HepG2 (cell line): ENCODE measurements at regions not wholly inside any gene's neighbourhood (a gene's known extent, or its start where the extent isn't known, plus 50 kb on each side); places are given as distances from the start of the nearest gene placed in this dataset.
"Not testable (repeated sequence)": the region's sequence is repeated elsewhere in the genome, so short reads cannot be mapped to it uniquely, and the experiment has no call there.

ENCODE experiments used
- ATAC-seq: fragments of 200-7000 bp; cut with Tn5 transposase; 3 replicates; pipeline ENCODE4 v1.9.1; 2020; ENCODE audit warnings: mild to moderate bottlenecking, moderate library complexity
- BruUV-seq: library from RNA; stranded (reverse); fragments of 400-500 nt; replicated peaks from 2 replicates; lab custom pipeline; 2021; lab: Mats Ljungman, UMichigan
- CTCF ChIA-PET: fragments of 300-600 bp; formaldehyde crosslinking; extraction: SDS; loops from one replicate; lab custom pipeline; 2021; ENCODE audit warnings: low total read pairs, inconsistent platforms, low intra/inter-chr PET ratio; lab: Yijun Ruan, JAX
- POLR2A ChIA-PET: fragments of 350-600 bp; sonication (Branson Sonifier 250); formaldehyde crosslinking; loops from one replicate; lab custom pipeline; 2020; ENCODE audit warnings: antibody characterized with exemption, inconsistent platforms; lab: Yijun Ruan, JAX
- DNase-seq: peaks from one replicate; pipeline ENCODE4 v3.0.0-alpha.2; 2015; ENCODE audit warnings: low spot score
- FAIRE-seq: peaks from 3 replicates; lab custom pipeline; 2011; peaks lifted over from hg19 to GRCh38; lab: Jason Lieb, UNC
- H2AFZ ChIP-seq: one replicate; pipeline ENCODE4 v1.6.1; 2011; ENCODE audit warnings: low read length, inconsistent platforms
- H3K27ac ChIP-seq: fragments of 300-600 bp; 3 replicates; pipeline ENCODE4 v1.8.0; 2011; ENCODE audit warnings: mixed run types, mild to moderate bottlenecking, mixed read lengths, low read length, inconsistent platforms; ENCODE audit not compliant: insufficient read depth; ENCODE audit errors: extremely low read length
- H3K27me3 ChIP-seq, 2 experiments: fragments of 200-600 bp in 1 of 2; 2 replicates in 1 of 2; 3 replicates in 1 of 2; pipeline versions ENCODE4 v1.6.0 to v1.8.0; 2011; ENCODE audit warnings: low read length in 2 of 2, mild to moderate bottlenecking in 2 of 2, moderate library complexity in 2 of 2, inconsistent platforms in 1 of 2; ENCODE audit not compliant: insufficient read depth in 2 of 2, control insufficient read depth in 1 of 2
- H3K36me3 ChIP-seq, 2 experiments: fragments of 200-600 bp in 1 of 2; replicated peaks in 1 of 2; 2 replicates in 1 of 2; 3 replicates in 1 of 2; pipeline versions ENCODE4 v1.5.1 to v1.8.0; 2011; ENCODE audit warnings: low read length in 2 of 2, inconsistent platforms in 1 of 2; ENCODE audit not compliant: insufficient read depth in 2 of 2, control insufficient read depth in 1 of 2
- H3K4me1 ChIP-seq: 2 replicates; pipeline ENCODE4 v1.5.1; 2012; ENCODE audit warnings: low read length, inconsistent platforms; ENCODE audit not compliant: insufficient read depth
- H3K4me2 ChIP-seq: 2 replicates; pipeline ENCODE4 v1.6.0; 2011; ENCODE audit warnings: low read depth, low read length, inconsistent platforms
- H3K4me3 ChIP-seq, 3 experiments: fragments of 200-600 bp in 1 of 3; sonication (generic), shearing (Covaris generic) in 1 of 3; replicated peaks in 1 of 3; 2 replicates each; pipeline ENCODE4 v1.5.1; 2011 to 2016; ENCODE audit warnings: low read length in 3 of 3, inconsistent platforms in 2 of 3, low read depth in 2 of 3, mild to moderate bottlenecking in 2 of 3, control low read depth in 1 of 3, mixed read lengths in 1 of 3; ENCODE audit not compliant: insufficient read depth in 1 of 3
- H3K79me2 ChIP-seq: one replicate; pipeline ENCODE4 v1.6.1; 2011; ENCODE audit warnings: low read length, inconsistent platforms; ENCODE audit not compliant: insufficient read depth
- H3K9ac ChIP-seq: 2 replicates; pipeline ENCODE4 v1.6.0; 2011; ENCODE audit warnings: mild to moderate bottlenecking, low read depth, low read length, inconsistent platforms; ENCODE audit not compliant: insufficient read depth
- H3K9me3 ChIP-seq: 2 replicates; pipeline ENCODE4 v1.5.1; 2012; ENCODE audit warnings: mild to moderate bottlenecking, low read length
- H4K20me1 ChIP-seq: 2 replicates; pipeline ENCODE4 v1.6.0; 2011; ENCODE audit warnings: inconsistent platforms, mild to moderate bottlenecking, low read length, moderate library complexity; ENCODE audit not compliant: insufficient read depth
- ARHGAP35 ChIP-seq: sonication (generic); formaldehyde crosslinking; IDR thresholded peaks from 2 replicates; pipeline ENCODE4 v1.9.0; 2022; ENCODE audit warnings: mild to moderate bottlenecking, inconsistent platforms, moderate library complexity, missing genetic modification reagents, borderline replicate concordance
- ATAD3A ChIP-seq: sonication (generic); formaldehyde crosslinking; IDR thresholded peaks from 2 replicates; pipeline ENCODE4 v1.4.0; 2020; ENCODE audit warnings: missing genetic modification reagents
- NKX3-1 ChIP-seq: sonication (generic); formaldehyde crosslinking; IDR thresholded peaks from 2 replicates; pipeline ENCODE4 v1.5.0; 2020; ENCODE audit warnings: missing genetic modification reagents
- ZNF121 ChIP-seq: sonication (generic); formaldehyde crosslinking; IDR thresholded peaks from 2 replicates; pipeline ENCODE4 v1.5.0; 2020; ENCODE audit warnings: mild to moderate bottlenecking, missing genetic modification reagents
- ZNF333 ChIP-seq: sonication (generic); formaldehyde crosslinking; IDR thresholded peaks from 2 replicates; pipeline ENCODE4 v1.4.0; 2020; ENCODE audit warnings: mild to moderate bottlenecking, missing genetic modification reagents, borderline replicate concordance
- ZNF431 ChIP-seq: sonication (generic); formaldehyde crosslinking; IDR thresholded peaks from 2 replicates; pipeline ENCODE4 v1.9.0; 2022; ENCODE audit warnings: missing genetic modification reagents, low read depth, mild to moderate bottlenecking, borderline replicate concordance
- ZNF501 ChIP-seq: sonication (generic); formaldehyde crosslinking; IDR thresholded peaks from 2 replicates; pipeline ENCODE4 v1.5.1; 2020; ENCODE audit warnings: mild to moderate bottlenecking, moderate library complexity, missing genetic modification reagents
- WGBS: methylation state at CpG from one replicate; pipeline ENCODE4 v1.1.6; 2017; ENCODE audit warnings: low lambda C conversion rate; 5-methylcytosine and 5-hydroxymethylcytosine counted together
- in situ Hi-C: cut with HindIII; loops from 2 replicates; pipeline ENCODE4 v1.10.0; 2017; ENCODE audit warnings: low pct_unique_long_range_greater_than_20kb; ENCODE audit not compliant: extremely low pct_ligation_motif_present
- intact Hi-C: fragments of 100-400 bp; cut with micrococcal nuclease; formaldehyde crosslinking; loops from one replicate; pipeline ENCODE4 v1.10.0; 2022; ENCODE audit not compliant: unreplicated experiment

DNA sequence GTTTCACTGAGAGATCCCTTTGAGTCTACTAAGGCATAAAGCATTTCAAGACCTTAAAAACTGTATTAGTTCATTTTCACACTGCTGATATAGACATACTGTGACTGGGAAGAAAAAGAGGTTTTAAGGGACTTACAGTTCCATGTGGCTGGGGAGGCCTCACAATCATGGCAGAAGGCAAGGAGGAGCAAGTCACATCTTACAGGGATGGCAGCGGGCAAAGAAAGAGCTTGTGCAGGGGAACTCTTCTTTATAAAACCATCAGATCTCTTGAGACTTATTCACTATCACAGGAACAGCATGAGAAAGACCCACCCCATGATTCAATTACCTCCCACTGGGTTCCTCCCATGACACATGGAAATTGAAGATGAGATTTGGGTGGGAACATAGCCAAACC is 628.4 kb upstream of the GJE1 start:
- H3K27me3 ChIP-seq, CTCF ChIA-PET, DNase-seq, BruUV-seq, H3K4me2 ChIP-seq, H3K4me1 ChIP-seq, H4K20me1 ChIP-seq, H3K9ac ChIP-seq, intact Hi-C loops, FAIRE-seq, H3K36me3 ChIP-seq, H3K4me3 ChIP-seq, H3K27ac ChIP-seq, ATAC-seq, H2AFZ ChIP-seq, POLR2A ChIA-PET, H3K79me2 ChIP-seq, in situ Hi-C loops: not testable (repeated sequence)
- peak; percentile 81; the same call in 1 of the 2 replicates for TF ChIP-seq ZNF431 (CRISPR knock-in tag)
- WGBS = 6% methylated on average over 1 of the region's 1 CpG
- H3K9me3 ChIP-seq = peaks cover 38% of the 10 kb centered on the region

- no peak overlapping the region for H2AFZ ChIP-seq
- FAIRE-seq = no peak
- no peaks in the 10 kb centered on the region for H3K27me3 ChIP-seq
- no peaks in the 10 kb centered on the region for H3K36me3 ChIP-seq
- in situ Hi-C loops (no loop called here), intact Hi-C loops (no loop called here)
- DNase-seq = no peak
- no peaks in the 10 kb centered on the region for H4K20me1 ChIP-seq
- H3K79me2 ChIP-seq = no peaks in the 10 kb centered on the region
- no peak overlapping the region for H3K4me2 ChIP-seq
- 2% methylated on average over 1 of the region's 1 CpG for WGBS
- no peak for TF ChIP-seq ZNF501 (CRISPR knock-in tag)
- TF ChIP-seq ARHGAP35 (CRISPR knock-in tag) = no peak
- no peak for TF ChIP-seq ZNF333 (CRISPR knock-in tag)
- TF ChIP-seq NKX3-1 (CRISPR knock-in tag) = no peak
- no peak for TF ChIP-seq ZNF121 (CRISPR knock-in tag)
- no peak for TF ChIP-seq ATAD3A (CRISPR knock-in tag)
- H3K9me3 ChIP-seq = peaks cover 29% of the 10 kb centered on the region
- POLR2A ChIA-PET = no interaction called here
- H3K9ac ChIP-seq = no peak overlapping the region
- H3K4me3 ChIP-seq = no peak overlapping the region
- no peaks in the 10 kb centered on the region for H3K4me1 ChIP-seq
- no peak for ATAC-seq
- no TSS peak for BruUV-seq
- H3K27ac ChIP-seq = no peak overlapping the region
- CTCF ChIA-PET = no interaction called here
Observed at GRCh38 chr6:141501616-141502015, 631.1 kb upstream of the GJE1 start.
